ENCODE measurements at regions not wholly inside any gene's neighbourhood (a gene's known extent, or its start where the extent isn't known, plus 50 kb on each side); places are given as distances from the start of the nearest gene placed in this dataset.

DNA sequence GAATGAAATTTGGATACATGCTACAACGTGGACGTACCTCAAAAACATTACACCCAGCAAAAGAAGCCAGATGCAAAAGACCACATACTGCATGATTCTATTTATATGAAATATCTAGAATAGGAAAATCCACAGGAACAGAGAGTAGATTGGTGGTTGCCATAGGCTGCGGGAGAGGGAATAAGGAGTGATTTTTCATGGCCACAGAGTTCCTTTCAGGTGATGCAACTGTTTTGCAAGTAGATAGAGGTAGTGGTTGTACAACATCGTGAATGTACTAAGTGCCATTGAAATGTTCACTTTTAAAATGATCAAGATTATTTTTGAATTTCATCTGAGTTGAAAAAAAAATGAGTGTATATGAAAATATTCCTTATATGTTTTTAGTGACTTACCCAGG is 115.3 kb upstream of the RUNX1 start:
- no peak for TF ChIP-seq POLR2A (IDR thresholded peaks at IDR 0.05; ENCODE audit: low read length)
- TF ChIP-seq GATA1 (IDR thresholded peaks at IDR 0.05; ENCODE audit: low read depth, low read length): no peak

Measured in erythroblast (primary cell).